ENCODE measurements at regions not wholly inside any gene's neighbourhood (a gene's known extent, or its start where the extent isn't known, plus 50 kb on each side); places are given as distances from the start of the nearest gene placed in this dataset.

- TF ChIP-seq CTCF (IDR thresholded peaks at IDR 0.05), result no peak
- Histone ChIP-seq H3K4me1 (ENCODE audit: control insufficient read depth in 1 of 2, insufficient read depth in 2 of 2, low read length in 2 of 2) (peaks cover 5 to 10% of the 10 kb centered on the region in 2 donors), H4K20me1 (ENCODE audit: insufficient read depth, low read length) (no peaks in the 10 kb centered on the region), H3K79me2 (ENCODE audit: insufficient read depth, low read length) (no peaks in the 10 kb centered on the region), H3K36me3 (replicated peaks in 1 of 2; ENCODE audit: control insufficient read depth in 1 of 2, insufficient read depth in 2 of 2, low read length in 2 of 2) (no peaks in the 10 kb centered on the region), H3K27me3 (ENCODE audit: control insufficient read depth in 2 of 2, insufficient read depth in 2 of 2, low read length in 2 of 2) (no peaks in the 10 kb centered on the region), H3K9ac (ENCODE audit: insufficient read depth, low read length, poor library complexity, severe bottlenecking) (no peak overlapping the region), H3K27ac (ENCODE audit: low read depth in 1 of 2, low read length in 2 of 2) (no peak overlapping the region), H2AFZ (ENCODE audit: insufficient read depth, low read depth, low read length, poor library complexity, severe bottlenecking) (no peak overlapping the region), H3K4me3 (replicated peaks in 1 of 3; ENCODE audit: low read depth in 2 of 3, low read length in 3 of 3) (no peak overlapping the region), H3K9me3 (replicated peaks in 1 of 2; ENCODE audit: control insufficient read depth in 1 of 2, insufficient read depth in 1 of 2, low read length in 2 of 2) (no peaks in the 10 kb centered on the region), H3K4me2 (replicated peaks; ENCODE audit: extremely low read depth, low read length, poor library complexity, severe bottlenecking) (no peak overlapping the region)
- Mint-ChIP-seq H3K4me1 (peaks cover 6% of the 10 kb centered on the region), H3K36me3 (no peaks in the 10 kb centered on the region), H3K4me3 (no peak overlapping the region), H3K27me3 (ENCODE audit: low read depth in 3 of 3) (peaks cover 0 to 2% (median 2%) of the 10 kb centered on the region in 3 donors), H3K9me3 (no peaks in the 10 kb centered on the region), H3K27ac (peak overlapping the region in 1 of 7 donors; percentile 54)
- intact Hi-C loops (cut with micrococcal nuclease), result loop anchor here in 1 of 2 donors (10.0 kb wide), 1 partner anchor 227 kb away; no protein-coding TSS in a partner anchor
- peak in 1 of 3 donors; percentile 4 for DNase-seq
- 100% methylated on average over 2 of the region's 7 CpGs for WGBS (ENCODE audit: insufficient coverage)
Measured at GRCh38 chr1:229221106-229222019, 49.5 kb upstream of the RAB4A start.

Data from CD14-positive monocyte (primary cell).